HUES6 (cell line): ENCODE measurements at regions not wholly inside any gene's neighbourhood (a gene's known extent, or its start where the extent isn't known, plus 50 kb on each side); places are given as distances from the start of the nearest gene placed in this dataset.
"Not testable (repeated sequence)": the region's sequence is repeated elsewhere in the genome, so short reads cannot be mapped to it uniquely, and the experiment has no call there.

ENCODE experiments used
- H3K27ac ChIP-seq: 2 replicates; pipeline ENCODE4 v1.7.0; 2013; ENCODE audit warnings: low read depth, mild to moderate bottlenecking, low read length, inconsistent platforms
- H3K27me3 ChIP-seq: 2 replicates; pipeline ENCODE4 v1.6.1; 2013; ENCODE audit warnings: low read length; ENCODE audit not compliant: control insufficient read depth, insufficient read depth
- H3K36me3 ChIP-seq: 2 replicates; pipeline ENCODE4 v1.6.1; 2013; ENCODE audit warnings: low read length; ENCODE audit not compliant: control insufficient read depth, insufficient read depth
- H3K4me1 ChIP-seq: 2 replicates; pipeline ENCODE4 v1.6.1; 2013; ENCODE audit warnings: low read length; ENCODE audit not compliant: control insufficient read depth, insufficient read depth
- H3K4me3 ChIP-seq: 2 replicates; pipeline ENCODE4 v1.5.1; 2013; ENCODE audit warnings: low read depth, low read length
- H3K9ac ChIP-seq: one replicate; pipeline ENCODE4 v1.6.1; 2013; ENCODE audit warnings: mild to moderate bottlenecking, low read length
- H3K9me3 ChIP-seq: 2 replicates; pipeline ENCODE4 v1.6.1; 2013; ENCODE audit warnings: low read depth, low read length; ENCODE audit not compliant: control insufficient read depth, insufficient read depth

GRCh38 chr10:78438907-78439809, 405.5 kb downstream of the RPS24 start:
- Histone ChIP-seq H3K36me3 (no peaks in the 10 kb centered on the region), H3K27me3 (no peaks in the 10 kb centered on the region), H3K4me1 (peaks cover 9% of the 10 kb centered on the region; the same call in 1 of the 2 replicates), H3K9me3 (no peaks in the 10 kb centered on the region), H3K4me3 (no peak overlapping the region), H3K9ac (no peak overlapping the region), H3K27ac (no peak overlapping the region)

DNA sequence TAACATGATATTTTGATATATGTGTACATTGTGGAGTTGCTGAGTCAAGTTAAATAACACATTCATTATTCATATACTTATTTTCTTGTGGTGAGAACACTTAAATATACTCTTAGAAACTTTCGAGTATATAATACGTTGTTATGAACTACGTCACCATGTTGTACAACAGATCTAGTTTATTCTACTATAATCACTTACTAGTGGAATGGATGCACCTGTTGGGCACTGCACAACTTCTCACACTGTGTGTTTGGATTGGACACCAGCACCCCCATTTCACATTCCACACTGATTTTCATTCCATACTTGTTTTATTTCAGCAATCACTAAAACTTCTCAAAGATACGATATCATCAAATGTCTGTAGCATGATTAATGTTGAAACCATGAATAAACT, 407.3 kb downstream of the RPS24 start:
- no peaks in the 10 kb centered on the region for H3K27me3 ChIP-seq
- no peaks in the 10 kb centered on the region for H3K9me3 ChIP-seq
- no peaks in the 10 kb centered on the region for H3K36me3 ChIP-seq
- peaks cover 5% of the 10 kb centered on the region; the same call in 1 of the 2 replicates for H3K4me1 ChIP-seq
- no peak overlapping the region for H3K27ac ChIP-seq
- H3K4me3 ChIP-seq, result no peak overlapping the region
- H3K9ac ChIP-seq, result no peak overlapping the region

DNA sequence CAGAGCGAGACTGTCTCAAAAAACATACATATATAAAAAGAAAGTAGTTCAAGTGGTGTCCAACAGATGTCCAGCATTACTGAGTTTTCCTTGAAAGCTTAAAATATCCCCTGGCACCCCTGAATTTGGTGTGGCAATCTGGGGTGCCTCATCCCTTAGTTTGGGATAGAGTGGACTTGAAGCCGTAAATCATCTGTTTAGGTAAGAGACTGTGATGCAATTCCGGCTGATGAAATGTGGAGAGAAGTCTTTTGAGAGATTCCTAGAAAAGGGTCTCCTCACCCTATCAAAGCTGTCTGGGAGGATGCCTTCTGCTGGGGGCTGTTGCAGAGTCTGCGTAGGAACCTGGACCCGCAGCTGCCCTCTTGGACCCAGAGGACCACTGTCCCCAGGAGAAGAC, 408.0 kb downstream of the RPS24 start:
- no peaks in the 10 kb centered on the region for H3K27me3 ChIP-seq
- H3K9ac ChIP-seq, result no peak overlapping the region
- no peaks in the 10 kb centered on the region for H3K36me3 ChIP-seq
- no peak overlapping the region for H3K27ac ChIP-seq
- no peak overlapping the region for H3K4me3 ChIP-seq
- H3K4me1 ChIP-seq, result no peaks in the 10 kb centered on the region
- H3K9me3 ChIP-seq, result no peaks in the 10 kb centered on the region

GRCh38 chr10:78442836-78443550, 409.3 kb downstream of the RPS24 start:
- Histone ChIP-seq H3K27me3 (0 out of 2 replicates have a peak, but pooled peaks cover 3% of the 10 kb centered on the region), H3K36me3 (no peaks in the 10 kb centered on the region), H3K9ac (no peak overlapping the region), H3K27ac (no peak overlapping the region), H3K9me3 (no peaks in the 10 kb centered on the region), H3K4me1 (no peaks in the 10 kb centered on the region), H3K4me3 (no peak overlapping the region)

GRCh38 chr10:78443900-78444571, 410.4 kb downstream of the RPS24 start:
- Histone ChIP-seq H3K27me3 (0 out of 2 replicates have a peak, but pooled peaks cover 3% of the 10 kb centered on the region), H3K9me3 (no peaks in the 10 kb centered on the region), H3K4me3 (no peak overlapping the region), H3K4me1 (no peaks in the 10 kb centered on the region), H3K9ac (no peak overlapping the region), H3K27ac (no peak overlapping the region), H3K36me3 (no peaks in the 10 kb centered on the region)

DNA sequence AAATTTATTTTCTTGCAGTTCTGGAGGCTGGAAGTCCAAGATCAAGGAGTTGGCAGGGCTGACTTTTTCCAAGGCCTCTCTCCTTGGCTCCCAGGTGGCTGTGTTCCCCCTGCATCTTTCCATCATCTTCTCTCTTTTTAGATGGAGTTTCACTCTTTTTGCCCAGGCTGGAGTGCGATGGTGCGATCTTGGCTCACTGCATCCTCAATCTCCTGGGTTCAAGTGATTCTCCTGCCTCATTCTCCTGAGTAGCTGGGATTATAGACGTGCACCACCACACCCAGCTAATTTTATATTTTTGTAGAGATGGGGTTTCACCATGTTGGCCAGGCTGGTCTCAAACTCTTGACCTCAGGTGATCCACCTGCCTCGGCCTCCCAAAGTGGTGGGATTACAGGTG, 411.1 kb downstream of the RPS24 start:
- H3K9me3 ChIP-seq, H3K4me3 ChIP-seq, H3K27ac ChIP-seq, H3K27me3 ChIP-seq, H3K9ac ChIP-seq, H3K36me3 ChIP-seq, H3K4me1 ChIP-seq: not testable (repeated sequence)

DNA sequence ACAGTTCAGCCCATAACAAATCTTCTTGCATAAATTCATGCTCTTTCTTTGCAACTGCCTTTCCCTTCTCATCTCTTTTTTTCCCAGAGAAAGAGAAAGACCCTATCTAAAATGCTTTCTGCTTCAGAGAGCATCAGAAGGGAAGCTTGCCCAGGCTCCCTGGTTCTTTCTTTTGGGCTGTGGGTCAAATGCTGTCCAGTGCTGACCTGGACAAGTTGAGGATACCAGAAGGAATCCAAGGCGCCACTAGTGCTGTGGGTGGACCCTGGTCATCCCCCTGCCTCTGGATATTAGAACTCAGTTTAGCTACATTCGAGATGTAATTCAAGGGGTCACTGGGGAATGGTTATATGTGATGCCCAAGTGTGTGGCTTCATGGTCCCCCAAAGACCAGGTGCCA, 411.6 kb downstream of the RPS24 start:
- no peaks in the 10 kb centered on the region for H3K4me1 ChIP-seq
- no peaks in the 10 kb centered on the region for H3K9me3 ChIP-seq
- no peaks in the 10 kb centered on the region for H3K36me3 ChIP-seq
- no peak overlapping the region for H3K4me3 ChIP-seq
- H3K27me3 ChIP-seq, result 0 out of 2 replicates have a peak, but pooled peaks cover 3% of the 10 kb centered on the region
- no peak overlapping the region for H3K27ac ChIP-seq
- no peak overlapping the region for H3K9ac ChIP-seq

DNA sequence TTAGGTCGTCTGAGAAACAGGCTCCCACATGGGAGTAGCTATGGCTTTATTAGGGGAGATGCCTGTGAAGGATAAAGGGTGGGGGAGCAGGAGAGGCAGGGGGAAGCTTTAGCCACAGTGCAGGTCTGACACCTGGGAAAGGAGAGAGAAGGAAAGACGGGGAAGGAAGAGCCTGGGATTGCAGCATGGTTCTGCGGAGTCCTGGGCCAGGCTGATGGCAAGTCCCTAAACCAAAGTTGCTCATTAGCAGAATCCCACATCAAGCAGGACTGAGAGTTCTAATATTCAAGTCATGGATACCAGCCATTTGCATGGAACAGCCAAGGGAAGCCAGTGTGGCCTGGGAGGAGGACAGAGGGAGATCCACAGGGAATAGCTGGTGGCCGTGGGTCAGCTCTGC, 414.8 kb downstream of the RPS24 start:
- no peak overlapping the region for H3K9ac ChIP-seq
- H3K4me3 ChIP-seq, result no peak overlapping the region
- H3K9me3 ChIP-seq, result no peaks in the 10 kb centered on the region
- no peak overlapping the region for H3K27ac ChIP-seq
- H3K36me3 ChIP-seq, result no peaks in the 10 kb centered on the region
- H3K4me1 ChIP-seq, result no peaks in the 10 kb centered on the region
- H3K27me3 ChIP-seq, result 0 out of 2 replicates have a peak, but pooled peaks cover 3% of the 10 kb centered on the region

DNA sequence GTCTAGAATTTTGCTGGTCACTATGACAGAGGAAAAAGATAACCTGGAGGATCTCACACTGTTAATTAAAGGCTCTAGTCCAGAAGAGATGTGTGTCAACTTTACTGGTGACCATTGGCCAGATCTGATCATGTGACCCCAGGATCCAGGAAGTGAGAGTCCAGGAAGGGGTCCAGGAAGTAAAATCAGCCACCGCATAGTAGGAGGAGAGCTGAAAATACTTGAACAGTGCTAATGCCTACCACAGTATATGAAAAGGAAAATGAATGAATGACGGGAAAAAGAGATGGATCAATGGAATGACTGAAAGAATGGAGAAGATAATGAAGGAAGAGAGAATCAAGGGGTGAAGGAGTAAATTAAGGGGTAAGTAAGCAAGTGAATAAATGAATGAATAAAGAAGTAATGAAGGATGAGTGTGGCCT, 415.3 kb downstream of the RPS24 start:
- H3K27me3 ChIP-seq, result peaks cover 3% of the 10 kb centered on the region; the same call in 1 of the 2 replicates
- no peak overlapping the region for H3K9ac ChIP-seq
- H3K4me3 ChIP-seq, result no peak overlapping the region
- no peaks in the 10 kb centered on the region for H3K36me3 ChIP-seq
- H3K27ac ChIP-seq, result no peak overlapping the region
- no peaks in the 10 kb centered on the region for H3K9me3 ChIP-seq
- no peaks in the 10 kb centered on the region for H3K4me1 ChIP-seq

DNA sequence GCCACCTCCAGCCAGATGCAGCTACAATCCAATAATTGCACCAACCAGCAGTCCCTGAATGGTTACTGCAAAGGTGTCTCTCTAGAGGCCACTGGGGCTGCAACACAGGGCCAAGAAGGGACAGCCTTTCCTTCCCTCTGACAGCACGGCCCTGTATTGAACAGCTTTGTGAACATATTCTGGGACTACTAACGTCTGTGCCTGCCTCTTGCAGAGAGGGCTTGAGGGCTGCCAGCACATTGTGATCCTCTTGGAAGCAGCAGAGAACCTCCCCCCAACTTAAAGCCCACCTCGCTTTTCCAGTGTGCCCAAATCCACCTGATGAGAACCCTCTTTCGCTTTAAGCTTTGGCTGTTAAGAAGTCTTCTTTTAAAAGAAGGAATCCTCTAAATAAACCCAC, 415.9 kb downstream of the RPS24 start:
- Histone ChIP-seq H3K9me3 (no peaks in the 10 kb centered on the region), H3K27ac (no peak overlapping the region), H3K36me3 (no peaks in the 10 kb centered on the region), H3K4me1 (no peaks in the 10 kb centered on the region), H3K9ac (no peak overlapping the region), H3K4me3 (no peak overlapping the region), H3K27me3 (peaks cover 3% of the 10 kb centered on the region; the same call in 1 of the 2 replicates)
